GOT3 (cell line): ENCODE measurements at regions not wholly inside any gene's neighbourhood (a gene's known extent, or its start where the extent isn't known, plus 50 kb on each side); places are given as distances from the start of the nearest gene placed in this dataset.

Experiments
- DNase-seq: peaks from one replicate; lab custom pipeline; 2025; ENCODE audit warnings: mixed read lengths; lab: John Stamatoyannopoulos, UW

DNA sequence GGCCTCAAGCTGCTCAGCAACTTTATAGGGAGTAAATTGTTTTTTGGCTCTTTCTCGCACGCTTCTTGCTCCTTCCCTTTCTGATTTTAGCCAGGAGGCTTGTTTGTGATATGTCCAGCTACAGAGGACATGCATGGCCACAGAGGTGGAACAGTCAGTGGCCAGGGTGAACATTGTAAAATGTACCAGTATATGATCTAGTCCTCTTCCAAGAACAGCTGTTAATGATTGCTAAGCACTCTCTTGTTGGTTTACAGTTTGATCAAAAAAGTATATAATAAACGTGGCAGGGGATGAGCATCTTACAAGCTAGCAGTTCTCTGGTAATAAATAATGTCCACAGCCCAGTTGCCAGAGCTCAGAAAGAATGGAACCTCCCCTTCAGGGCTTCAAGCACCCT, 461.7 kb upstream of the DYNLRB2 start:
- no peak for DNase-seq

DNA sequence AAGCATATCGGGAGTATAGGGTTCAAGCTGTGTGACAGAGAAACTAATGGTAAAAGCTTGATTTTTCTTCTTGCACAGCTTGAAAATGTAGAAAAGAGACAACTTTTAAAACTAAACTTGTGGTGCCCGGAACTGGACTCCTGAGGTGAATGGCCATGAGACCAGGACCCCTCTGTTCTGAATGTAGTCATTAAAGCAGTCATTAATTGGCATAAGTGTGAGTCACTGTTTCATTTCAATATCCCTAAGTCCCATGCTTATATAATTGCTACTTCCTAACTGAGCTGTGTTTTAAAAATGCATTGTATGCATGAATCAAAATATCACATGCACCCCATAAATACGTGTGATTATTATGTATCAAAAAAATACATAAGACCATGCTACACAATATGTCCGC, 463.1 kb upstream of the DYNLRB2 start:
- DNase-seq = no peak

DNA sequence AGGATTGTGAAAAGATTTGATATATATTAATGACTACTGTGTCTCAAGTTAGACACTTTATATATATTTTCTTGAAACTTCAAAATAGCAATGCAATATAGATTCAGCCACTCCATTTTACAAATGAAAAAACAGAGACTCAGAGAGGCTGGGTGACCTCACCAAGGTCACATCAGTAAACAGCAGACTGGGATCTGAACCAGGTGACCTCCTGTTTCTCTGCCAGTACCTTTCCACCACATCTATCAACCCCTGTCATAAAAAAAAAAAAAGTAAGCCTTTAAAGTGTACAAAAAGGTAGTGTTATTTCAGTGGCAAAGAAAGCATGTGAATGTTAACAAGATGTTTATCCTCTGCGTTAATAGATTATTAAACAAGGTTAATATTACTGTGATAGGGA, 466.5 kb upstream of the DYNLRB2 start:
- DNase-seq = no peak

DNA sequence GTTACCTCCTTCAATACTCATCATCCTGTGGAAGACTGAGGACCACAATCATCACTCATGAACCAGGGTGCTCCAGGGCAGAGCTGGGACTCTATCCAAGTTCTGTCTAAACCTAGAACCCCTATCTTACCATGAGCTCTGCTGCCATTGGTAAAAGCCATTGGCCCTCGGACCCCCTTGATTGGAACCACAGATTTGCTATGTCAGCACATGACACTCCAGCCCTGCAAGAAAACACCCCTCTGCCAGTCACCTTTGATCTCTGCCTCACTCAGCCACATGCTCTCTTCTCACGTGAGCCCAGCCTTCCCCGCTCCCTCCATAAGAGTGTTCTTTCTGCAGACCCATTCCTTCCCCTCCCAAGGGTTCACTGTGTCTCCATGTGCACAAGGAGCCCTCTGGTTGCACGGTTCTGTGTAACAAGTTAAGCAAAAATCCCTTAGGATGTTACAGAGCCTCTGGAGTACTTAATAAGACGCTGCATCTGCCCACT, 468.8 kb upstream of the DYNLRB2 start:
- no peak for DNase-seq

DNA sequence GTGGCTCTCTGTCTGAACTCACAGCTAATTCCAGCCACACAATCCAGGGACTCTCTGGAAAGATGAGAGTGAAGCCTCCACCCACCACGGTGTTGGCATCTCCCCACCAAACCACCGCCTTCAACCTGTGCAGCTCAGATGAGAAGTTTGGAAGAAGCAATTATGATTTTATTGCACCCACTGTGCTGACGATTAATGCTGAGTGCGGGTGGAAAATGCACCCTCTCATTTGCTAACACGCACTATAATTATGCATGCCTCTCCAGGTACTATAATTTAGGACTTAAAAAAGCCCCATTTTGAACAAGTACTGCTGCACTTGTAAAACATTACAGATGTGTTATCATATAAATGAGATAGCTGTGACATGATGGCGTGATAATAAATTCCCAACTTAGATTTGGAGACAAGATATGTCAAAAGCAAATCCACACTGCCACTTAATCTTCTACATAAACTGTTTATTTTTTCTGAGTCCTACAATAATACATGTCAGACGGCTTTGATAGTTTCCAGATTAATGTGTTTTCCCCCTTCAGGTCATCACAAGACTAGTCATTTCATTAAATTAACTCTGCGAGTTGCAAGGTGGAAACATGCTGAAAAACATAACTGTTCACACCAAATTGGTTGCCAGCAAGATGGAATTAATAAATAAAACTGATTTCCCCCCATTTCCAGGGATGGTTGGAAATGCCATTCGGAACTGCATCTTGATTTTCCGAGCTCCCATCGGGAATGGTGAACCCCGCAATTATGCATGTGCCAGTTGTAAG, 466.5 kb upstream of the MAF start:
- no peak for DNase-seq

DNA sequence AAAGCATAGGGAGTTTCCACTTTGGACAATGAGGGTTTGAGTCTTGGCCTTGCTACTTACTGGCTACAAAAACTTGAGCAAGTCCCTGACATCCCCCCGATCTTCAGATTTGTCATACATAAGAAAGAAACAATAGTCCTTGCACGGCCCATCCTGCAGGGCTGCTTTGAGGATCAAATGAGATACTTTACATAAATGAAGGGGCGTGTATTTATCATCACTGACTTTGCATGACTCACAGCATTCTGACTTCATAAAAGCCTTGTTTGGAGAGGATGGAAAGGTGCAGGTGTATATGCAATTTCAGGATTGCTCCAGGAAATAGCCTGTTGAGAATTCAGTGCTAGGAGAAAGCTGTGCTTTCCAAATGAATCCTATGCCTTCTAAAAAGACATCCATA, 465.0 kb upstream of the MAF start:
- DNase-seq = no peak

DNA sequence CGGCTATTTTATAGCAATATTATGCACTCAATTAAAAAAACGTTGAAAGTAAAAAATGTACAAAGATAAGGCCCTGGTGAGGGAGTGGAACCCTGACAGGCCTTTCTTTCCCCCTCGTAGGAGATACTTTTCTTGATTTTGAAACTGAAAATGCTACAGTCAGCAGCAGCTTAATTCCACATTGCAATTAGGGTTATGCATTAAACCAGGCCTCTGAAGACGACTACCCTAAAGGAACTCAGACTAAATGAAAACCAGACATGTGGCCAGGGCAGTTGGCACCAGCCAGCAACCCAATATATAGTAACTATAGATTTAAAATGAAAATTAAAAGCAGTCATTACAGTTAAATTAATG, 463.2 kb upstream of the MAF start:
- no peak for DNase-seq

DNA sequence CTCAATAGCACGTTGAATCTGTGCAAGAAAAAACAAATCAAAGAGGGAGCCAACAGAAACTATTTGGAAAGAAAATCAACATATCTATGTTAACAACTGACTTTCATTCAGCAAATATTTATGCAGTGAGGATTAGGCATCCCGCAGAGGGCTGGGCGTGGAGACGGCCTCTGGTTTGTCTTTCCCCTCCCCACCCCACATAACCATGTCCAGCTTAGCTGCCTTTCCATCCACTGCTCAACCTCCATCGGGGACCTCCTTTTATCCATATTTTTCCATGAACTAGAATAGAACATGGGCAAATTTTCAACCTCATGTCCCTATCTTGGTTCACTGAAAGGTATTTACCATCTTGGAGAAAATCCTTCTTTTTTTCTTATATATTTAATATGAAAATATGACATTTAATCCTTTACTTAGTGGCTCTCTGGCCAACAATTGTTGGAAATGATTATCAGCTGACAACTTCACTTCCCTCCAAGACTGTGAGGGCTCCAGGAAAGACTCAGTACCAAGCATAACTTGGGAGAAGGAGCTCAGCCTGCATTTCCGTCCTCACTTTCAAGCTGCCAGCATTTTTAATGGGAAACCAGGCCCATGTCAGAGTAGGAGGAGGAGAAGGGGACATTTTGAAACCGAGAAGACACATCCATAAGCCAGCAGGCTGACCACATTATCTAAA, 462.6 kb upstream of the MAF start:
- DNase-seq = no peak

DNA sequence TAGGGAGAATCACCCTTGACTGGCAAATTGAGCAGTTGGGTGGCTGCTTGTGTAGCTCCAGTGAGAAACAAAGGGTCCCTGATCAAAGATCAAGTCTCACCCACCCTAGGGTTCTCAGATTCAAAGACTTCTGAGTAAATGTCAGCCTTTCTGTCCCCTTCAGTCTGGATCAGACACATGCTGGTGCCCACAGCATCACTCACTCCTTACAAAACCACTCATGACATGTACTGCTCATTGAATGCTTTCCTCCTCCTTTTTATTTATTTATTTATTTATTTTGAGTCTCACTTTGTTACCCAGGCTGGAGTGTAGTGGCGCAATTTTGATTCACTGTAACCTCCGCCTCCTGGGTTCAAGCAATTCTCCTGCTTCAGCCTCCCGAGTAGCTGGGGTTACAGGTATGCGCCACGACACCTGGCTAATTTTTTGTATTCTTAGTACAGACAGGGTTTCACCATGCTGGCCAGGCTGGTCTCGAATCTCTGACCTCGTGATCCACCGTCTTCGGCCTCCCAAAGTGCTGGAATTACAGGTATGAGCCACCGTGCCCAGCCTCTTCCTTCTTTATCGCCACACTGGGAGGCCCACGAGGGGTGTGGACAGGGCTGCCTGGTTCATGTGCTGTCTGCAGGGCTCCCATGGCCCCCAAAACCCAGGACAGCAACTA, 462.0 kb upstream of the MAF start:
- no peak for DNase-seq

DNA sequence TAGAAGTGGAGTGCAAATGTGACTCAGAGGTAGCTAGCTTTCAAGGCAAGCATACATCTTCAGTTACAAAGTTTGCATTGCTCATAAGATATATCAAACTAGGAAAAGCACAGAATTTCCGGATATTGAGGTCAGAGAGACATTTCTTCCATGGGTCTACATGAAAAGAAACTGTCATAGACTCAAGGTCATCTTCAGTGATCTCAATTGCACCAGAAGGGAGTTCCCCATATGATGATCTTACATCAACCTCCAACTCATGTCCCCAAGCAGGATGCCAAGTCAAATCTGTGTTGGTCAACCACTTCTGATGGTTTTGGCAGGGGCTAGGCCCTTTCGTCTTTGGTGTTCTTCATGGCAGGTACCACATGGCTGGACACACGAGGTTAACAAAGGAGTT, 459.9 kb upstream of the MAF start:
- no peak for DNase-seq

DNA sequence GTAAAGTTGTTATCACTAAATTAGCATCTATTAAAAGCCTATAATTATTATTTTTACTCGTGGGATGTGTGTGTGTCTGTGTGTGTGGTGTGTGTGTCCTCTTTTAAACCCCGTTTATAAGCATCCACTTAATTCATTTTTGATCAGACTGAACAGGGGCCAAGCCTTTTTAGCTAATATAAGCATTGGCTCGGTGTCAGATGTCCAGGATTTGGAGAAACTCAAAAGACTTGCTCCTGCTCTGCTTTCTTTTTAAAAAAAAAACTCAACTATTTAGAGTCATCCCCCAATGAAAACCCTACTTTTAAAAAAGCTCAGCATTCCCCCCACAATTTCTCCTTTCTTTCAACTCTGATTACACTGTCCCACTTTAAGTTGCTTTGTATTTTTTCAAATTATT, 459.3 kb upstream of the MAF start:
- no peak for DNase-seq

DNA sequence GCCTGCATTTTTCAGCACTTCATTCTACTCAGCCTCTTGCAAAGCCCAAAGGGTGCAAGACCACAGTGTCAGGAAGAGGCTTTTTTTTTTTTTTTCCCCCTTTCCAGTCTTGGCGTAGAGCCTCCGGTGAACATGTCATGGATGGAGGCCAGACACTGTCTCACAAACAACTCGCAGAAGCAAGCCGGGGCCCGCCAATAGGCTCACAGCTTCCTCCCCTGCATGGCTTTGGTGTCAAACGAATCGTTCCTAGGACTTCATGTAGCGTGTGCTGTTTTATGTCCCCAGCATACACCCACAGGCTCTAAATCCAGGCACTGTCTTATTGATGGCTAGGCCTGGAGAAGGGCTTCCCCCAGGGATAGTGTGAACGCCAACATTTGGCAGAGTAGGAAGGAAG, 457.7 kb upstream of the MAF start:
- DNase-seq = no peak

DNA sequence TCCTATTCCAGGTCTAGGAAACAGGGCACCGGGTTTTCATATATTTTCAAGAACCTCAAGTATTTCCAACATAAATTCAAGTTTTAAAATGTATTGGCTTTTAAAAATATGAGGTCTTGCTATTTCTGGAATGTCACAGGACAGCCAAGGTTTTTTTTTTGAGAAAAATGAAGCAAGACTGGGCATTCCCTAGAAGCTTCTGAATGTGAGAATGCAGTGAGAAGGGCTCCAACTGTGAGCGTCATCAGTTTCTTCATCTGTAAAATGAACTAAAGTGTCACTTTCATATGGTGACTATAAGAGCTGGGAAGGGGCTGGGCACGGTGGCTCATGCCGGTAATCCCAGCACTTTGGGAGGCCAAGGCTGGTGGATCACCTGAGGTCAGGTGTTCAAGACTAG, 455.8 kb upstream of the MAF start:
- DNase-seq = no peak

DNA sequence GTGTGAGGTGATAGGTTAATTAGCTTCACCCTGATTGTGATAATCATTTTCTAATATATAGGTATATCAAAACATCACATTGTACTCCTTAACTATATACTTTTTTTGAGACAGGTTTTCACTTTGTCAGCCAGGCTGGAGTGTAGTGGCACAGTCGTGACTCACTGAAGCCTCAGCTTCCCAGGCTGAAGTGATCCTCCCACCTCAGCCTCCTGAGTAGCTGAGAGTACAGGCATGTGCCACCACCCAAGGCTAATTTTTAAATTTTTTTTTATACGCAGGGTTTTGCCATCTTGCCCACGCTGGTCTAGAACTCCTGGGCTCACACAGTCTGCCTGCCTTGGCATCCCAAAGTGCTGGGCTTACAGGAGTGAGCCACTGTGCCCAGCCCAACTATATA, 455.3 kb upstream of the MAF start:
- DNase-seq = no peak

DNA sequence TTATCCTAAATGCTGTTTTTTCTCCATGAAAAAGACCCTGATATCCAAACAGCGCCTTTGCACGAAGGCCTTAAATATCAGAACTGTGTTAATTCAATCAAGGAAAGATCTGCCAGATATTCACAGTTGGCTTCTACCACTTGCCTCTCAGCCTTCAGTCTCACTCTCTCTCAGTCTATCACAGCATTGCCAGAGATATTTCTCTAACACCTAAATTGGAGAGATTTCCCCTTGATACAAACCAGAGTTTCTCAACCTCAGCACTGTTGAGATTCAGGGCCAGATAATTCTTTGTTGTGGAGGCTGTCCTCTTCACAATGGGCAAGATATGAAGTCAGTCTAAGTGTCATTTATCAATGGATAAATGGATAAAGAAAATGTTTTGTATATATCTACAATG, 454.1 kb upstream of the MAF start:
- no peak for DNase-seq

DNA sequence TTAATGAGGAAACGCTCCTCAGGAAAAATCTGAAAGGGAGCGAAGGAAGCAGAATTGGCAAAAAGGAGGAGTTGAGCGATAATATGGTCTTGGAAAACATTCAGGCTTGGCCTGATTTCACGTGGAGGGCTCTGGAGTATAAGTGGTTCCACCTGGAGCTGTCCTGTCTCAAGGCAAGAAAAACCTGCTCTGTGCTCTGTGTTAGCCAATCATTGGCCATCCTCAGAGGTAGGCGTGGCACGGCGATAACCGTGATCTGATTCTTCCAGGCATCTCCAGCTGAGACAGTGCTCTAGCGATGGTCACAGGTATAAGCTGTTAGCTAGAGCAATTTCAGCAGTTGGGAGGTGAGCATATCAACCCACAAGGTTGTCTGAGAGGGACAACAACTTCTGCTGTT, 450.5 kb upstream of the MAF start:
- DNase-seq = no peak

DNA sequence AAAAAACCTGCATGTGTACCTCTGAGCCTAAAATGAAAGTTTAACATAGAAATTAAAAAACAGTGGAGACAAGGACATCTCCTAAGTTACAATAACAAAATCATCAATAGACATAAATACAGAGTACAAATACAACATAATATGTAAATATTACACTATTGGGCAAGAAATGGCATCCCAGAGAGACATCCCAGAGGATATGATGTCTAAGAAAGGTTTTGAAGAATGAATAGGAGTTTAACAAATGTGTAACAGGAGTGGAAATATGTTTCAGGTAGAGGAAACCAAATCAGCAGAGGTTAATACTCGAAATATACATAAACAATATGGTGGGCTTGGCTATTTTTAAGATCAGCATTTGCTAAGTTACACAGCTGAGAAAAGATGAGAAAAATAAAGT, 447.7 kb upstream of the MAF start:
- no peak for DNase-seq

DNA sequence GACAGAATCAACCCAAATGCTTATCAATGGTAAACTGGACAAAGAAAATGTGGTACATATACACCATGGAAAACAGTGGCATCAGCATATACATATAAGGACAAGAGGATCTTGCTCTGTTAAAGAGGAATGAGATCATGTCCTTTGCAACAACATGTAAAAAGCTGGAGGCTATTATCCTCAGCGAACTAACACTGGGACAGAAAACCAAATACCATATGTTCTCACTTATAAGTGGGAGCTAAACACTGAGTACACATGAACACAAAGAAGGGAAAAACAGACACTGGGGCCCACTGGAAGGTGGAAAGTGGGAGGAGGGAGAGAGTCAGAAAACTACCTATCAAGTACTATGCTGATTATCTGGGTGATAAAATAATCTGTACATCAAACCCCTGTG, 447.3 kb upstream of the MAF start:
- DNase-seq = no peak

DNA sequence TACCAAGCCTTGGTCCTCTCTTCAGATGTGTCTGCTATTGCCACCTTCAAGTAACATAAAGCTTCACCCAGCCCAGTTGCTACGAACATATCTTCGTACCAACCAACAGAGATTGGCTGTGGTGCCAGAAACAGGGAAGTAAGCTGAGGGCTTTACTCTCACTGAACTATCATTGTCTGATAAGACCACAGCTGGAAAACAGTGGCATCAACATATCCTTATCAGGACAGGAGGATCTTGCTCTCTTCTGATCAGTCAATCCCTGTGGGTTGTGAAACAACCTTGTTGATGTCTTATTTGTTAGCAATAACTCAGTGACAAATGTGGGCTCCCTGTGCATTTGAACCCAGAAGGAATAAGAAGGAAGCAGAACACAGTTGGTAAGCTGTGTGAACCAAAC, 446.3 kb upstream of the MAF start:
- DNase-seq = no peak

DNA sequence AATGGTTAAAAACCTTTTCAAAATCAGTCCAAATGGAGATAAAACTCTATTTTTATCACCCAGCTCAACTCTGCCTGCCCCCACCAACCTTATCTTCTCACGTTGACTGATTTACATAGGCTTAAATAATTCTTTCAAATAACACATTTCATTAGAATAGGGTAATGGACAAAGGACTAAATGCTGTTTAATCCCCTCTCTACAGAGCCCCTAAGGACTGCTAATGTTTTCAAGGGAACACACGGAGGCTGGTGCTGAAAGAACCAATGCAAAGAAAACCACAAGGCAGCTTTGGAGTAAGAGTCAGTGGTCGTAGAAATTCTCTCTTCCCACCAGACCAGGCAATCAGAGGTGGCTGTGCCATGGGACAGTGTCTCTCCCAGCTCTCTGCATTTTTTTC, 445.7 kb upstream of the MAF start:
- no peak for DNase-seq

DNA sequence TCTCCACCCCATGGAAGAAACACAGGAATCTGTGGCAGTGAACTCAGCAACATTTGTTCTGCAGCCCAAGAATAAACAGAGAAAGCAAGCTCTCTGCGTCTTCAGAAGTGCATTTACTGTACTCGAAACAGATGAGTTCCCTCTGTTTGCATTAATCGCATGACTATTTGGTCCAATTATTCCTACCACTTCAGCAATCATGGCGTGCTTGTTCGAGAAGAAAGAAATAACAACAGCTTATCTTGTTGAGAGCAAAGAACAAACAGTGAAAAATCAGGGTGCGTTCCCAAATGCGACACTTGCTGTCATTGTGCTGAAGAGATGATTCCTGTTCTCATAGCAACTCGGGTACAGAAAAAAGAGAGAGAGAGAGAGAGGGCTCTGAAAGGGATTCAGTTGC, 445.3 kb upstream of the MAF start:
- DNase-seq = no peak

DNA sequence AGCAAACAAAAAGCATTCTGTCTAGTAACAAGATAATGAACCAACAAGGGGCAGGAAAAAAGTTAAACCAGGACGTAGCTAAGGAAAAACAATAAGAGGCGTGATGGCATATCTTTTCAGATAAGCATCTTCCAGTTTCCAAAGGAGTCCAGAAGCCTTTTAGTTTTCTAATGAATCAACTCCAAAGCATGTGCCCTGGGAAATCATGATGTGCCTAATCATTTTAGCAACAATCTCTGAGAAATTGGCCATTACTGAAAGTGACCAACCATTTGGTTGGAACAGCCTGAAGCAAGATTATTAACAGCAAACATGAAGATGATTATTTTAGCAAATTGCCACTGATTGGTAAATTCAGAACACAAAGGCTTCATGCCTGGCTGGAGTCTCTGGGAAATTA, 440.9 kb upstream of the MAF start:
- DNase-seq = no peak

DNA sequence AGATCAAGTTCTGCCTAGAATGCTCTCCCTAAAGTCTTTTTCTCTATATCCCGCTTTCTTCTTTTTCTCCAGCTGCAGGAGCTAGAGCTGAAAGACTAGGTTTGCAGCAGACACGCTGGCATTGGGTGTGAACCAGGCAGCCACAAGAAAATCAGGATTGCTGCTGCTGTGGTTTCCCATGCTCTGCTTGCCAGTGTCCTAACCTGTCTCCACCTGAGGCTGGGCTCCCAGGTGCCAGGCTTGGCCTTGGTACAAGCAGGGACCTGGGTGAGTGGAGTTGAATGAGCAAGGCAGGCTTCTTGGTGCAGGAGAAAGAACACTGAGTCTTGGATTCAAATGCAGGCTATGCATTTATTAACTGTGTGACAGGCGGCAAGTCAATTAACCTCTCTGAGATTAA, 440.3 kb upstream of the MAF start:
- DNase-seq = no peak
